ENCODE measurements at regions not wholly inside any gene's neighbourhood (a gene's known extent, or its start where the extent isn't known, plus 50 kb on each side); places are given as distances from the start of the nearest gene placed in this dataset.
"Not testable (repeated sequence)": the region's sequence is repeated elsewhere in the genome, so short reads cannot be mapped to it uniquely, and the experiment has no call there.

DNA sequence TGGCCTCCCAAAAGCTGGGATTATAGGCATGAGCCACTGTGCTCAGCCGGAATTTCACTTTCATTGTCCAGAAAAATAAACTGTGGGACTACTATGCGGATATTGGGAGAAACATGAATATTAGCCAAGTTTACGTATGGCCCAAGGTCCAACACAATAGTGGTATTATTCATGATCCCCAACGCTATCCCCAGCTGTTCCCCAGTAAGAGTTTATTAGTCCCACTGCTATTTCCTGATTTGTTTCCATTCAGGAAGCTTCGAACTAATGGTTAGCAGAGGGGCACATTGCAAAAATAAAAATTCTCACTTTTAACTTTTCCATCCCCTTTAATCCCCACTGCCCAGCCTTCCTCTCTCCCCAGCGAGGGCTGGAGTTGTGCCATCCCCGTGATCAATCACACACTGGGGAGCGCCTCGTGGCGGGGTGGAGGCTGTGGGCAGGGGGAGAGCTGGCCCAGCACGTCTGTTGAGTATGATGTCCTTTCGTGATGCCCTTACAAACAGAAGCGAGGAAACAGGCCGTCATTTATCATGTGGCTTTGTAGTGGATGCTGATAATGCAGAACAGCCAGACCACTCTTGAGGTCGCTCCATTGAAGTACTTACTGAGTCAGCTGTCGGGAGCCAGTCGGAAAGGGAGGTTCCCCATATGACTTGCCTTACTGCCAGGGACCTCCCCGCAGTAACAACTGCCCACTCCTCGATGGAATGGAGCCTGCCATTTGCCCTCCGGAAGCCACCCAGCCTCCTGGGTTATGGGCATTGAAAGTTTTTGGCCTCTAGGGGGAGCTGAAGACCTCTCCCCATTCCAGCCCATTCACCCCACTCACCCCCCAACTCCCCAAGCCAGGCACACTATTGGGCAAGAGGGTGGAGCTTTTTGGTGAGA lies 117.0 kb downstream of the KDR start:
- no peak overlapping the region for H3K4me3 Mint-ChIP-seq
- no peaks in the 10 kb centered on the region for H3K36me3 Mint-ChIP-seq
- CTCF ChIA-PET, result interaction anchor here (0.9 to 1.5 kb wide), 4 partner anchors 9 to 312 kb away, joined by 3 read pairs; no protein-coding TSS in a partner anchor
- H3K9me3 Mint-ChIP-seq, result peaks cover 2% of the 10 kb centered on the region
- H3K4me1 Mint-ChIP-seq, result no peaks in the 10 kb centered on the region
- no peaks in the 10 kb centered on the region for H3K27me3 Mint-ChIP-seq
- no peak overlapping the region for H3K27ac Mint-ChIP-seq
- no peak for DNase-seq

DNA sequence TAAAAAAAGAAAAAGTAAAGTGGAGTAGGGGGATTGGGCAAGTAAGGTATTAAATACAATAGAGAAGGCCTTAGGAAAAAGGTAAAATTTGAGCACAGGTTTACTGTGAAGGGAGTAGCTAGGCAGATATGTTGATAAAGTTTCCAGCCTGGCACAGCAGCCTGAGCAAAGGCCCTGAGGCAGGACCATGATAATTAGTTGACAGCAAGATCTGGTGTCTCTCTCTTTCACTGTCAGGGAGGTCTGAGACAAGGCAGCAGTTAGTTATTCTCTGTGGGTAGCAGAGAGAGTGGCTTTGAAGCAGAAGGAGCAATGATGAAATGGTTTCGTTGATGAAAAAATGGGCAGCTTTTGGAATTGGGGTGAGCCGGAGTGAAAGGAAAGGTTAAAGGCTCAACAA lies 119.5 kb downstream of the KDR start:
- CTCF ChIA-PET, result no interaction called here
- H3K36me3 Mint-ChIP-seq, result no peaks in the 10 kb centered on the region
- H3K27ac Mint-ChIP-seq, result no peak overlapping the region
- peaks cover 2% of the 10 kb centered on the region for H3K9me3 Mint-ChIP-seq
- no peaks in the 10 kb centered on the region for H3K27me3 Mint-ChIP-seq
- DNase-seq, result no peak
- H3K4me1 Mint-ChIP-seq, result no peaks in the 10 kb centered on the region
- H3K4me3 Mint-ChIP-seq, result no peak overlapping the region

DNA sequence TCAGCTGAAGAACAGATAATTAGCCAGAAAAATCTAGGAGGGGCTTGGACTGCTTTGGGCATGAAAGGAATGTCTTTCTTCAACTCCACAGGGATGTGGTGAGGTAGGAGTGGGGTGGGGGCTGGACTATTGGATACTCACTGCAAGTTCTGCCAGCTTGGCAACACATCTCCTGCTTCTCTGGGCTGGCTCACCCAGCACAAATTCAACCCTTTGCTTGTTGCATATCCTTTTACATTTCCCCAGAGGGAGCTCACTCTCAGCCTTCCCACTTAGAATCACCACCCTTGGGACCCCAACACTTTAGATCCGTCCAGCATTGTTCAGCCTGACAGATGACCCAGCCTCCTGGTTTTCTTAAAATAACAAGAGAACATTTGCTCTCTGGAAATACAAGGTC lies 120.6 kb downstream of the KDR start:
- Mint-ChIP-seq H3K9me3 (peaks cover 2% of the 10 kb centered on the region), H3K4me1 (no peaks in the 10 kb centered on the region), H3K27ac (no peak overlapping the region), H3K36me3 (no peaks in the 10 kb centered on the region), H3K27me3 (no peaks in the 10 kb centered on the region), H3K4me3 (no peak overlapping the region)
- no peak for DNase-seq
- CTCF ChIA-PET, result no interaction called here

DNA sequence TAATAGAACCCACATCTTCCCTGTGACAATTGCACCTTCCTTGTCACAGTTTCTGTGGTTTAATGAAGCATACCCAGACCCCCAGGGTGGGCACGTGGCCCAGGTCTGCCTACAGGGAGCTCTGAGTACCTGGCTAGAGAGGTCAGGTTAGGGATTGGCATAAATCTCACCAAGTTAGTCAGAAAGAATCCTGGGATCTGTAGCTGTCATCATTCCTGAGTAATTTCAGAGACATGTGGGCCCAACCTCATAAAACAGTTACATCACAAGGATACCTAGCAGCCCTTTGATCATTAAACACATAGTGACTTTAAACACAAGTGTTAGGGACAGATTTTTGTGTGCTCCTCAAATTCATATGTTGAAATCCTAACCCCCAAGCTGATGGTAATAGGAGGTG lies 123.0 kb downstream of the KDR start:
- no peaks in the 10 kb centered on the region for H3K9me3 Mint-ChIP-seq
- CTCF ChIA-PET, result no interaction called here
- H3K4me3 Mint-ChIP-seq, result no peak overlapping the region
- no peaks in the 10 kb centered on the region for H3K36me3 Mint-ChIP-seq
- no peaks in the 10 kb centered on the region for H3K4me1 Mint-ChIP-seq
- no peak overlapping the region for H3K27ac Mint-ChIP-seq
- DNase-seq, result no peak
- H3K27me3 Mint-ChIP-seq, result peaks cover 3% of the 10 kb centered on the region

DNA sequence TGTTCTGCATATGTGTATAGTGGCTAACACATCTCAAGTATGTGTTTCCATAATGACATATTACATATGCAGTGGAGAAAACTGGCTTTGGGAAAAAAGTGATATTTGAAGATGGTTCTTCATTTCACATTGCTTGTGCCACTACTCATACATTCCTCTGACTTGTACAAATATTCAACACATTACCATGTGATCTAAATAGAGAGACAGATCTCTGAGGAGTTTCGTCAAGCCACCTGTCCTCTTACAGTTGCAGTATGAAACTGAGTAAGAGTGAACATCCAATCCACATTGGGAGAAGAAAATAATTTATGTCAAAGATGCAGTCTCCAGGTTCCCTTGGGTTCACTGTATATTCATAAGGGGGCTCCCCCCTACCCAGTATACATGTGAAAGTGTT lies 123.9 kb downstream of the KDR start:
- DNase-seq, result no peak
- CTCF ChIA-PET, result no interaction called here
- Mint-ChIP-seq H3K36me3 (no peaks in the 10 kb centered on the region), H3K27ac (no peak overlapping the region), H3K4me1 (no peaks in the 10 kb centered on the region), H3K4me3 (no peak overlapping the region), H3K9me3 (no peaks in the 10 kb centered on the region), H3K27me3 (peaks cover 3% of the 10 kb centered on the region)

DNA sequence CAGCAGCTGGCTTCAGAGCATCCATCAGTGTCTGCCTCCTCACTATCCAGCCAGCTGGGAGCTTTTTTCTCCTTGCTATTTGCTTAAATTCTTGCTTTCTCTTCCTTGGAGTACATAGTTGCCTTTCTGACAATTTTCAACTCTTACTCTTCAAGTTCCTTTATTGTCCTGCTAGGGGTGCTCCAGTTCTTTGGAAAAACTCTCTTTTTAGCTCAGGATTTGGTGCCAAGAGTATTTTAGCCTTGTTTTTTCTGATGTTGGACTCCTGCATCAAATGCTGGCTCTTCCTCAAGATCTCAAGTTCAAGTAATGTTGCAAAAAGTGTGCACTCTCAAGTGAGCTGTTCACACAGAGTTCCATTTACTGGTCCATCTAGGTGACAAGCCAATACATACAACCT lies 126.4 kb downstream of the KDR start:
- Mint-ChIP-seq H3K4me3 (no peak overlapping the region), H3K27ac (no peak overlapping the region), H3K9me3 (no peaks in the 10 kb centered on the region), H3K27me3 (peaks cover 3% of the 10 kb centered on the region), H3K4me1 (no peaks in the 10 kb centered on the region), H3K36me3 (no peaks in the 10 kb centered on the region)
- CTCF ChIA-PET, result interaction anchor here (1.0 kb wide), 1 partner anchor 10 kb away, joined by 3 read pairs; no protein-coding TSS in a partner anchor
- no peak for DNase-seq

DNA sequence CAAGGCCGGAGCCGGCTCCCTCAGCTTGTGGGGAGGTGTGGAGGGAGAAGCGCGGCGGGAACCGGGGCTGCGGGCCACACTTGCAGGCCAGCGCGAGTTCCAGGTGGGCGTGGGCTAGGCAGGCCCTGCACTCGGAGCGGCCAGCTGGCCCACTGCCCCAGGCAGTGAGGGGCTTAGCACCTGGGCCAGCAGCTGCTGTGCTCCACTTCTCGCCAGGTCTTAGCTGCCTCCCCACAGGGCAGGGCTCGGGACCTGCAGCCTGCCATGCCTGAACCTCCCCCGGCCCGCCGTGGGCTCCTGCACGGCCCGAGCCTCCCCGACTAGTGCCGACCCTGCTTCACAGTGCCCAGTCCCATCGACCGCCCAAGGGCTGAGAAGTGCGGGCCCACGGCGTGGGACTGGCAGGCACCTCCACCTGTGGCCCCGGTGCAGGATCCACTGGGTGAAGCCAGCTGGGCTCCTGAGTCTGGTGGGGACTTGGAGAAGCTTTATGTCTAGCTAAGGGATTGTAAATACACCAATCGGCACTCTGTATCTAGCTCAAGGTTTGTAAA lies 131.8 kb downstream of the KDR start:
- not testable (repeated sequence) for H3K9me3 Mint-ChIP-seq, H3K27me3 Mint-ChIP-seq, H3K27ac Mint-ChIP-seq, H3K4me1 Mint-ChIP-seq, H3K4me3 Mint-ChIP-seq, DNase-seq, H3K36me3 Mint-ChIP-seq
- CTCF ChIA-PET, result interaction anchor here (1.2 kb wide), 1 partner anchor 23 kb away, joined by 3 read pairs; no protein-coding TSS in a partner anchor

DNA sequence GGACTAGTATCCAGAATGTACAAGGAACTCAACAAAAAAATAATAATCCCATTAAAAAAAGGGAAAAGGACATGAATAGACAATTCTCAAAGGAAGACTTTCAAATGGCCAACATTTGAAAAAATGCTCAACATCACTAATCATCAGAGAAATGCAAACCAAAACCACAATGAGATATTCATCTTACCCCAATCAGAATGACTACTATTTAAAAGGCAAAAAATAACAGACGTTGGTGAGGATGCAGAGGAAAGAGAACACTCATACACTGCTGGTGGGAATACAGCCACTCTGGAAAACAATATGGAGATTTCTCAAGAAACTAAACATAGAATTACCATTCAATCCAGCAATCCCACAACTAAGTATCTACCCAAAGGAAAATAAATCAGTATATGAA lies 133.1 kb downstream of the KDR start:
- Mint-ChIP-seq H3K4me1 (no peaks in the 10 kb centered on the region), H3K27ac (no peak overlapping the region), H3K27me3 (no peaks in the 10 kb centered on the region), H3K9me3 (peaks cover 13% of the 10 kb centered on the region), H3K36me3 (no peaks in the 10 kb centered on the region), H3K4me3 (no peak overlapping the region)
- DNase-seq, result no peak
- CTCF ChIA-PET, result no interaction called here

DNA sequence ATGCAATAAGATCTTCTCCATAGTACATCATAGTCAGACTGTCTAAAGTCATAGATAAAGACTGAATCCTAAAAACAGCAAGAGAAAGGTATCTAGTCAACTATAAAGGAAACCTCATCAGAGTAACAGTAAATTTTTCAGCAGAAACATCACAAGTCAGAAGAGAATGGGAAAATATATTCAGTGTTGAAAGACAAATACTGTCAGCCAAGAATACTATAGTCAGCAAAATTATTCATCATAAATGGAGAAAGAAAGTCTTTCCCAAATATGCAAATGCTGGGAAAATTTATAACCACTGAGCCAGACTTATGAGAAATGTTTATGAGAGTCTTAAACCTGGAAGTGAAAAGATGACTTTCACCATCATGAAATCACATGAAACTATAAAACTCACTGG lies 136.7 kb downstream of the KDR start:
- Mint-ChIP-seq H3K27ac (no peak overlapping the region), H3K36me3 (no peaks in the 10 kb centered on the region), H3K27me3 (no peaks in the 10 kb centered on the region), H3K9me3 (peaks cover 17% of the 10 kb centered on the region), H3K4me3 (no peak overlapping the region), H3K4me1 (no peaks in the 10 kb centered on the region)
- DNase-seq, result no peak
- CTCF ChIA-PET, result no interaction called here

DNA sequence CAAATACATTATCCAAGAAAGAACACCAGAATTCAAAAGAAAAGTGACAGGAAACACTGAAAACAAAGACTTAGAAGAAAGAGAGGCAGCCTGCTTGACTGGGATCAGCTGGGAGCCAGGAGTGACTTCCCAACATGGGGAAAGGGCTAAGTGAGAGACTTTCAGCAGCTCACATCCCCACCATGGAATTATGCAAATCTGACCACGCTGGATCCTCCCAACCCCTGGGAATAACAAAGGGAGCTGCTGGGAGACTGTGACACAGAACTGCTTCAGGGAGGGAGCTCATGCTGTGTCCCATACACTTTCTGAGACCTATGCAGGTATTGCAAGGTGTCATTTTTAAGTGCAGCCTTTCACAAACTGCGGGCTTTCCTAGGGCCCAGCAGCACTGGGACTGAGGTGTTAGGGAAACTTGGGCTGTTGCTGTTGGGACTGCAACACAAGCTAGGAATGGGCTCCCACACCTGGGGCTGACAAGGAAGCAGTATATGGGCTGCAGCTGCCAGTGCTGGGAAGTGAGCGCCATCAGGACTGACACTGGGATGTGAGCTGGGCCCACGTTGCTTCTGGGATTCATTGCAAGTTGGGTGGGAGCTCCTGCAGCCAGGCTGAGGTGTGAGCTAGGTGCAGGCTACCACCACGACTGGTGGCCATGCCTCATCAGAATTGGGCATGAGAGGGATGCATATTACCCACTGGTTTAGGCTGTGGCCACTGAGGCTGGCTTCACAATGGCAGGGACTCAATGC lies 139.1 kb downstream of the KDR start:
- Mint-ChIP-seq H3K27me3 (no peaks in the 10 kb centered on the region), H3K4me3 (no peak overlapping the region), H3K4me1 (no peaks in the 10 kb centered on the region), H3K36me3 (no peaks in the 10 kb centered on the region), H3K27ac (no peak overlapping the region), H3K9me3 (peaks cover 17% of the 10 kb centered on the region)
- no peak for DNase-seq
- CTCF ChIA-PET, result no interaction called here

DNA sequence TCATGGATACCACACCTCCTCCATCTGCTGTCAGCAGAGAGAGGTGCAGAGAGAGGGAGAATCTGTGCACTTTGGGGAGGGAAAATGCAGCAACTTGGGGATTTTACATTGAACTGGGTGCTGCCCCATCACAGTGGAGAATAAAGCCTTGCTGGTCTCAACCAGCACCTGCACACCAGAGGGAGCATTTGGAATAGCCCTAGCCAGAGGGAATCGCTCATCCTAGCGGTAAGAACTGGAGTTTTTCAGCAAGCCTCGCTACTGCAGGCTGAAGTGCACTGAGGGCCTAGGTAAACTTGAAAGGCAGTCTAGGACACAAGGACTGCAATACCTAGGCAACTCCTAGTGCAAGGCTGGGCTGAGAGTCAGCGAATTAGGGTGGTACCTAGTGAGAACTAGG lies 148.7 kb downstream of the KDR start:
- CTCF ChIA-PET, result interaction anchor here (0.8 kb wide), 1 partner anchor 15 kb away, joined by 5 read pairs; no protein-coding TSS in a partner anchor
- DNase-seq, result no peak
- no peaks in the 10 kb centered on the region for H3K36me3 Mint-ChIP-seq
- no peaks in the 10 kb centered on the region for H3K4me1 Mint-ChIP-seq
- H3K27me3 Mint-ChIP-seq, result peaks cover 7% of the 10 kb centered on the region
- no peak overlapping the region for H3K4me3 Mint-ChIP-seq
- no peaks in the 10 kb centered on the region for H3K9me3 Mint-ChIP-seq
- H3K27ac Mint-ChIP-seq, result no peak overlapping the region

DNA sequence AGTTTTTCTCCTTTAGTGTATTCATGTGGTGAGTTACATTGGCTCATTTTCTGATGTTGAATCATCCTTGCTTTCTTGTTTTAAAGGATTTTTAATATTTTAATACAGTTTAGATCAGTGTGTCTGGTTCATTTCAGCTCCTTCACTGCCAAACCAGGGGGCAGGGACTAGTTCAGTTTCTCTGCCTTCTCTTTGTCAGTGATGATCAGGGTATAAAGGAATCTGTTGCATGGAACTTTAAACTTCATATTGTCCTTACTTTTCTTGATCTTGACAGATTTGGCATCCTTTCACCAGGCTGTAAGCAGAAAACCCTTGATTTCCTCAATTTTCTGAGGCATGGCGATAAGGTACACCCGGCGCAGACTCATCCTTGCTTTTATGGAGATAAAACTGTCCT lies 149.4 kb downstream of the KDR start:
- H3K9me3 Mint-ChIP-seq, result no peaks in the 10 kb centered on the region
- CTCF ChIA-PET, result no interaction called here
- no peak for DNase-seq
- no peak overlapping the region for H3K27ac Mint-ChIP-seq
- no peak overlapping the region for H3K4me3 Mint-ChIP-seq
- H3K36me3 Mint-ChIP-seq, result no peaks in the 10 kb centered on the region
- no peaks in the 10 kb centered on the region for H3K4me1 Mint-ChIP-seq
- H3K27me3 Mint-ChIP-seq, result peaks cover 6% of the 10 kb centered on the region

DNA sequence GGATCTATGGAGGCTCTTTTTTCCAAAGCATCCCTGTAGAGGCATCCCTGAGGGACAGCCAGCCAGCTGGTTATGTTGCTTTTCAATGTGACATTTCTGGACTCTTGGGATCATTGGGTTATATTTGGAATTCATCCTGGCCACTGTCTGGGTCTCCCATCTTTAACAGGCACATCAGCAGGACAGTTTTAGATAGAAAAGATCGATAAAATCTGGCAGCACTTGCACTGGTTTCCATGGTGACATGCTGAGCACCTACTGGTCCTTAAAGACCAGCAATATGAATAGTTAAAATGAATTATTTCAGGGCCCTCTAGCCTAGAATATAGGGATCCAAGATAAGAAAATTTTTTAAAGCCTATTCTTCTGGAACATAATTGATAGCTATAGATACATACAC lies 151.6 kb downstream of the KDR start:
- CTCF ChIA-PET, result interaction anchor here (0.7 to 1.3 kb wide), 2 partner anchors 11 to 348 kb away, joined by 3 to 4 read pairs; no protein-coding TSS in a partner anchor

DNA sequence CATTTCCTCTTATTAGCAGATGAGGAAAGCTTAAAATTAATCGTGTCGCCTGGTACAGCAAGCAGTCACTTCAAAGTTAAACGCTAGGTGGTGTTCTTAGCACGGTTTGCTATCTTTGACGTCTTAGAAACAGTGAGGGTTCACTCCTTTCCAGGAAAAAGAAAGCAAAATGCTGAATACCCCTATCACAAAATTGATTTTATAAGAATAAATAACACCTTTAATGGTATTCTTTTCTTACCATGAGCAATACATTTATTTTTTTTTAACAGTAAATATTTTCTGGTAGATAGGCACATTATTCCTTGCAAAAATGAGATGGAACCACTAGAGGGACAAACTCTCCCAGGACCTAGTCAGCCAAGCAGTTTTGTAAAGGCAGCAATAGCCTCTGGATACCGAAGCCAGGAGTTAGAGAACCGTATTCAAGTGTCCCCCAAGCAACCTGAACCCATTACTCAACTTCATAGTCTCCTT lies 153.9 kb downstream of the KDR start:
- H3K27ac Mint-ChIP-seq, result no peak overlapping the region
- no peaks in the 10 kb centered on the region for H3K9me3 Mint-ChIP-seq
- no peak overlapping the region for H3K4me3 Mint-ChIP-seq
- no peaks in the 10 kb centered on the region for H3K36me3 Mint-ChIP-seq
- CTCF ChIA-PET, result interaction anchor here (0.7 to 4.3 kb wide), 17 partner anchors 9 to 766 kb away, joined by 3 to 33 read pairs (median 4); no protein-coding TSS in a partner anchor
- no peaks in the 10 kb centered on the region for H3K4me1 Mint-ChIP-seq
- peak; percentile 26 for DNase-seq
- no peaks in the 10 kb centered on the region for H3K27me3 Mint-ChIP-seq

More for the DNA sequence above, 151.6 kb downstream of the KDR start:
- no peak for DNase-seq
- Mint-ChIP-seq H3K27ac (no peak overlapping the region), H3K27me3 (peaks cover 3% of the 10 kb centered on the region), H3K9me3 (no peaks in the 10 kb centered on the region), H3K4me1 (no peaks in the 10 kb centered on the region), H3K36me3 (no peaks in the 10 kb centered on the region), H3K4me3 (no peak overlapping the region)
